Spinal cord (tissue), 9 donors: ENCODE measurements at regions not wholly inside any gene's neighbourhood (a gene's known extent, or its start where the extent isn't known, plus 50 kb on each side); places are given as distances from the start of the nearest gene placed in this dataset.

Experiments used
- DNase-seq, 6 donors: peaks; one replicate each; pipeline versions ENCODE4 v3.0.0 to v3.0.0-alpha.2; 2013 to 2015; ENCODE audit warnings: low spot score in 6 of 6, low read depth in 4 of 6
- H3K27ac ChIP-seq: one replicate; pipeline ENCODE4 v1.5.1; 2013; ENCODE audit warnings: low read depth, low read length, control low read depth
- H3K27me3 ChIP-seq: one replicate; pipeline ENCODE4 v1.6.1; 2013; ENCODE audit warnings: low read length; ENCODE audit not compliant: control insufficient read depth, insufficient read depth
- H3K36me3 ChIP-seq: one replicate; pipeline ENCODE4 v1.6.1; 2013; ENCODE audit warnings: low read length; ENCODE audit not compliant: control insufficient read depth, insufficient read depth
- H3K4me1 ChIP-seq: one replicate; pipeline ENCODE4 v1.6.1; 2013; ENCODE audit warnings: low read length; ENCODE audit not compliant: control insufficient read depth, insufficient read depth
- H3K4me3 ChIP-seq: one replicate; pipeline ENCODE4 v1.5.1; 2013; ENCODE audit warnings: low read depth, low read length, control low read depth
- H3K9me3 ChIP-seq: one replicate; pipeline ENCODE4 v1.6.1; 2013; ENCODE audit warnings: low read length; ENCODE audit not compliant: control insufficient read depth, insufficient read depth
- WGBS: methylation state at CpG from one replicate; pipeline ENCODE4 v1.1.5; 2013; ENCODE audit warnings: missing lambda C conversion rate; ENCODE audit not compliant: insufficient coverage; 5-methylcytosine and 5-hydroxymethylcytosine counted together
- donor health status: healthy.

GRCh38 chr5:117759849-117760499 is 1185.4 kb upstream of the SEMA6A start:
- no CpG with 5 or more reads among the region's 4 CpGs for WGBS
- DNase-seq = no peak
- no peaks in the 10 kb centered on the region for H3K27me3 ChIP-seq

GRCh38 chr5:117752403-117752802 is 1177.8 kb upstream of the SEMA6A start:
- Histone ChIP-seq H3K27ac (no peak overlapping the region), H3K27me3 (no peaks in the 10 kb centered on the region), H3K36me3 (no peaks in the 10 kb centered on the region), H3K4me1 (no peaks in the 10 kb centered on the region), H3K4me3 (no peak overlapping the region), H3K9me3 (no peaks in the 10 kb centered on the region)
- no peak for DNase-seq
- no CpG with 5 or more reads among the region's 2 CpGs for WGBS

More at GRCh38 chr5:117759849-117760499, 1185.4 kb upstream of the SEMA6A start:
- H3K4me1 ChIP-seq = no peaks in the 10 kb centered on the region
- H3K36me3 ChIP-seq = no peaks in the 10 kb centered on the region
- no peak overlapping the region for H3K27ac ChIP-seq
- H3K4me3 ChIP-seq = no peak overlapping the region
- no peaks in the 10 kb centered on the region for H3K9me3 ChIP-seq

GRCh38 chr5:117748336-117748735 is 1173.7 kb upstream of the SEMA6A start:
- 67% methylated on average over 3 of the region's 5 CpGs for WGBS
- Histone ChIP-seq H3K9me3 (no peaks in the 10 kb centered on the region), H3K4me3 (no peak overlapping the region), H3K27ac (no peak overlapping the region), H3K36me3 (no peaks in the 10 kb centered on the region), H3K4me1 (no peaks in the 10 kb centered on the region), H3K27me3 (no peaks in the 10 kb centered on the region)
- DNase-seq = no peak

- no peak for DNase-seq
- Histone ChIP-seq H3K36me3 (no peaks in the 10 kb centered on the region), H3K4me3 (no peak overlapping the region), H3K4me1 (no peaks in the 10 kb centered on the region), H3K9me3 (no peaks in the 10 kb centered on the region), H3K27ac (no peak overlapping the region), H3K27me3 (no peaks in the 10 kb centered on the region)
- 100% methylated on average over 1 of the region's 5 CpGs for WGBS
Observed at GRCh38 chr5:117743337-117743736, 1168.7 kb upstream of the SEMA6A start.

- DNase-seq = no peak
- 63% methylated on average over 1 of the region's 1 CpG for WGBS
- Histone ChIP-seq H3K9me3 (no peaks in the 10 kb centered on the region), H3K27me3 (no peaks in the 10 kb centered on the region), H3K4me3 (no peak overlapping the region), H3K36me3 (no peaks in the 10 kb centered on the region), H3K4me1 (no peaks in the 10 kb centered on the region), H3K27ac (no peak overlapping the region)
Observed at GRCh38 chr5:117741655-117742206, 1167.1 kb upstream of the SEMA6A start.

- no peak overlapping the region for H3K27ac ChIP-seq
- DNase-seq = peak in 1 of 6 donors; percentile 24
- H3K36me3 ChIP-seq = no peaks in the 10 kb centered on the region
- H3K4me1 ChIP-seq = no peaks in the 10 kb centered on the region
- H3K9me3 ChIP-seq = no peaks in the 10 kb centered on the region
- H3K27me3 ChIP-seq = no peaks in the 10 kb centered on the region
- H3K4me3 ChIP-seq = no peak overlapping the region
Observed at GRCh38 chr5:117740268-117740667, 1165.6 kb upstream of the SEMA6A start.

GRCh38 chr5:117738571-117738970 is 1163.9 kb upstream of the SEMA6A start:
- Histone ChIP-seq H3K4me3 (no peak overlapping the region), H3K4me1 (no peaks in the 10 kb centered on the region), H3K36me3 (no peaks in the 10 kb centered on the region), H3K27me3 (no peaks in the 10 kb centered on the region), H3K9me3 (no peaks in the 10 kb centered on the region), H3K27ac (no peak overlapping the region)
- no peak for DNase-seq
- whole genome bisulfite sequencing = no CpG with 5 or more reads among the region's 3 CpGs

- DNase-seq = peak in 1 of 6 donors; percentile 50
- Histone ChIP-seq H3K4me3 (no peak overlapping the region), H3K27me3 (no peaks in the 10 kb centered on the region), H3K36me3 (no peaks in the 10 kb centered on the region), H3K9me3 (no peaks in the 10 kb centered on the region), H3K4me1 (no peaks in the 10 kb centered on the region), H3K27ac (no peak overlapping the region)
- no CpG with 5 or more reads among the region's 2 CpGs for WGBS
Observed at GRCh38 chr5:117736698-117737097, 1162.1 kb upstream of the SEMA6A start.

GRCh38 chr5:117734056-117734455 is 1159.4 kb upstream of the SEMA6A start:
- H3K27ac ChIP-seq = no peak overlapping the region
- 93% methylated on average over 2 of the region's 4 CpGs for WGBS
- H3K27me3 ChIP-seq = no peaks in the 10 kb centered on the region
- H3K9me3 ChIP-seq = no peaks in the 10 kb centered on the region
- H3K36me3 ChIP-seq = no peaks in the 10 kb centered on the region
- DNase-seq = no peak
- H3K4me3 ChIP-seq = no peak overlapping the region
- no peaks in the 10 kb centered on the region for H3K4me1 ChIP-seq

GRCh38 chr5:117733051-117733450 is 1158.4 kb upstream of the SEMA6A start:
- no peaks in the 10 kb centered on the region for H3K4me1 ChIP-seq
- no peaks in the 10 kb centered on the region for H3K9me3 ChIP-seq
- no peak overlapping the region for H3K27ac ChIP-seq
- no CpG with 5 or more reads among the region's 2 CpGs for WGBS
- no peaks in the 10 kb centered on the region for H3K27me3 ChIP-seq
- DNase-seq = no peak
- H3K36me3 ChIP-seq = no peaks in the 10 kb centered on the region
- no peak overlapping the region for H3K4me3 ChIP-seq
